H1 (cell line): ENCODE measurements at regions not wholly inside any gene's neighbourhood (a gene's known extent, or its start where the extent isn't known, plus 50 kb on each side); places are given as distances from the start of the nearest gene placed in this dataset.

Source experiments
- CHD7 ChIP-seq: fragments of 300-600 bp; sonication (generic); IDR thresholded peaks from 2 replicates; pipeline ENCODE4 v1.7.1; 2012; ENCODE audit warnings: low read length, moderate library complexity, mild to moderate bottlenecking, inconsistent platforms; ENCODE audit not compliant: insufficient replicate concordance

GRCh38 chr10:90192825-90193224 is 491.4 kb downstream of the KIF20B start (continued):
- no peak for TF ChIP-seq CHD7
